Sigmoid colon (tissue), 4 donors: ENCODE measurements at regions not wholly inside any gene's neighbourhood (a gene's known extent, or its start where the extent isn't known, plus 50 kb on each side); places are given as distances from the start of the nearest gene placed in this dataset.

Experiments used
- CTCF ChIP-seq, 4 experiments: fragments of 450-650 bp in 3 of 4; fragments of 200-600 bp in 1 of 4; IDR thresholded peaks; one replicate each; pipeline ENCODE4 v1.5.1; 2016 to 2019; ENCODE audit warnings: antibody characterized with exemption in 4 of 4, mild to moderate bottlenecking in 3 of 4, moderate library complexity in 2 of 4
- POLR2A ChIP-seq, 2 donors: fragments of 450-650 bp; IDR thresholded peaks; one replicate each; pipeline ENCODE4 v1.6.1; 2016; ENCODE audit warnings: antibody characterized with exemption in 2 of 2, mild to moderate bottlenecking in 2 of 2, moderate library complexity in 2 of 2
- POLR2AphosphoS5 ChIP-seq, 4 donors: sonication (generic); formaldehyde crosslinking; IDR thresholded peaks; one replicate each; pipeline ENCODE4 v1.6.1; 2017; ENCODE audit warnings: antibody characterized with exemption in 4 of 4

- TF ChIP-seq CTCF (IDR thresholded peaks at IDR 0.05), result no peak
- TF ChIP-seq POLR2AphosphoS5 (IDR thresholded peaks at IDR 0.05), result no peak
- no peak for TF ChIP-seq POLR2A (IDR thresholded peaks at IDR 0.05)
These were observed 81.5 kb upstream of the GNAI1 start for GRCh38 chr7:80053124-80053523.
